Skeletal muscle satellite cell (primary cell): ENCODE measurements at regions not wholly inside any gene's neighbourhood (a gene's known extent, or its start where the extent isn't known, plus 50 kb on each side); places are given as distances from the start of the nearest gene placed in this dataset.
"Not testable (repeated sequence)": the region's sequence is repeated elsewhere in the genome, so short reads cannot be mapped to it uniquely, and the experiment has no call there.

ENCODE experiments used
- H3K27me3 ChIP-seq: 2 replicates; pipeline ENCODE4 v1.7.0; 2013; ENCODE audit warnings: low read length; ENCODE audit not compliant: control insufficient read depth, insufficient read depth
- H3K36me3 ChIP-seq: 2 replicates; pipeline ENCODE4 v1.7.0; 2013; ENCODE audit warnings: mild to moderate bottlenecking, control low read depth, low read length; ENCODE audit not compliant: insufficient read depth
- H3K4me1 ChIP-seq: 2 replicates; pipeline ENCODE4 v1.7.0; 2013; ENCODE audit warnings: low read length; ENCODE audit not compliant: control insufficient read depth, insufficient read depth
- H3K4me2 ChIP-seq: 2 replicates; pipeline ENCODE4 v1.7.0; 2013; ENCODE audit warnings: mild to moderate bottlenecking, low read length
- H3K4me3 ChIP-seq: 2 replicates; pipeline ENCODE4 v1.7.0; 2013; ENCODE audit warnings: low read length
- H3K9ac ChIP-seq: 2 replicates; pipeline ENCODE4 v1.7.0; 2013; ENCODE audit warnings: mild to moderate bottlenecking, low read depth, low read length, moderate library complexity
- H3K9me3 ChIP-seq: replicated peaks from 2 replicates; pipeline ENCODE4 v1.7.0; 2013; ENCODE audit warnings: mild to moderate bottlenecking, control low read depth, low read length

- no peak overlapping the region for H3K9ac ChIP-seq
- no peaks in the 10 kb centered on the region for H3K36me3 ChIP-seq
- no peak overlapping the region for H3K4me2 ChIP-seq
- no peak overlapping the region for H3K4me3 ChIP-seq
- no peaks in the 10 kb centered on the region for H3K27me3 ChIP-seq
- H3K4me1 ChIP-seq, result peaks cover 4% of the 10 kb centered on the region
- no peaks in the 10 kb centered on the region for H3K9me3 ChIP-seq
Measured at GRCh38 chr12:42908712-42909111, 319.2 kb upstream of the PRICKLE1 start.

GRCh38 chr12:42906801-42907200 lies 317.3 kb upstream of the PRICKLE1 start:
- not testable (repeated sequence) for H3K4me3 ChIP-seq, H3K9me3 ChIP-seq, H3K9ac ChIP-seq, H3K4me1 ChIP-seq, H3K4me2 ChIP-seq, H3K36me3 ChIP-seq, H3K27me3 ChIP-seq

GRCh38 chr12:42905419-42905705 lies 315.8 kb upstream of the PRICKLE1 start:
- Histone ChIP-seq H3K36me3 (no peaks in the 10 kb centered on the region), H3K27me3 (no peaks in the 10 kb centered on the region), H3K4me2 (no peak overlapping the region), H3K4me3 (no peak overlapping the region), H3K9ac (no peak overlapping the region), H3K9me3 (no peaks in the 10 kb centered on the region), H3K4me1 (no peaks in the 10 kb centered on the region)

- H3K4me2 ChIP-seq, result no peak overlapping the region
- H3K4me1 ChIP-seq, result no peaks in the 10 kb centered on the region
- no peak overlapping the region for H3K9ac ChIP-seq
- H3K9me3 ChIP-seq, result no peaks in the 10 kb centered on the region
- H3K36me3 ChIP-seq, result no peaks in the 10 kb centered on the region
- H3K27me3 ChIP-seq, result no peaks in the 10 kb centered on the region
- H3K4me3 ChIP-seq, result no peak overlapping the region
Measured at GRCh38 chr12:42904683-42905418, 315.3 kb upstream of the PRICKLE1 start.

- Histone ChIP-seq H3K9ac (no peak overlapping the region), H3K4me2 (no peak overlapping the region), H3K4me3 (no peak overlapping the region), H3K27me3 (no peaks in the 10 kb centered on the region), H3K9me3 (no peaks in the 10 kb centered on the region), H3K4me1 (no peaks in the 10 kb centered on the region), H3K36me3 (no peaks in the 10 kb centered on the region)
Measured at GRCh38 chr12:42903736-42904135, 314.2 kb upstream of the PRICKLE1 start.

GRCh38 chr12:42902001-42902400 lies 312.5 kb upstream of the PRICKLE1 start:
- Histone ChIP-seq H3K9me3 (no peaks in the 10 kb centered on the region), H3K4me1 (no peaks in the 10 kb centered on the region), H3K9ac (no peak overlapping the region), H3K27me3 (no peaks in the 10 kb centered on the region), H3K4me2 (no peak overlapping the region), H3K36me3 (no peaks in the 10 kb centered on the region), H3K4me3 (no peak overlapping the region)

- Histone ChIP-seq H3K9me3 (no peaks in the 10 kb centered on the region), H3K36me3 (no peaks in the 10 kb centered on the region), H3K4me3 (no peak overlapping the region), H3K4me1 (no peaks in the 10 kb centered on the region), H3K4me2 (no peak overlapping the region), H3K9ac (no peak overlapping the region), H3K27me3 (no peaks in the 10 kb centered on the region)
Measured at GRCh38 chr12:42893803-42894202, 304.3 kb upstream of the PRICKLE1 start.

GRCh38 chr12:42892702-42893551 lies 303.4 kb upstream of the PRICKLE1 start:
- H3K9me3 ChIP-seq, result no peaks in the 10 kb centered on the region
- no peak overlapping the region for H3K4me3 ChIP-seq
- H3K4me1 ChIP-seq, result no peaks in the 10 kb centered on the region

GRCh38 chr12:42887657-42888056 lies 298.1 kb upstream of the PRICKLE1 start:
- H3K4me3 ChIP-seq, result no peak overlapping the region
- H3K9me3 ChIP-seq, result no peaks in the 10 kb centered on the region
- no peak overlapping the region for H3K4me2 ChIP-seq
- no peaks in the 10 kb centered on the region for H3K4me1 ChIP-seq
- H3K9ac ChIP-seq, result no peak overlapping the region
- H3K36me3 ChIP-seq, result no peaks in the 10 kb centered on the region
- H3K27me3 ChIP-seq, result no peaks in the 10 kb centered on the region

More at GRCh38 chr12:42892702-42893551, 303.4 kb upstream of the PRICKLE1 start:
- no peak overlapping the region for H3K9ac ChIP-seq
- H3K36me3 ChIP-seq, result no peaks in the 10 kb centered on the region
- no peak overlapping the region for H3K4me2 ChIP-seq
- no peaks in the 10 kb centered on the region for H3K27me3 ChIP-seq

- Histone ChIP-seq H3K4me1 (no peaks in the 10 kb centered on the region), H3K4me3 (no peak overlapping the region), H3K4me2 (no peak overlapping the region), H3K9ac (no peak overlapping the region), H3K27me3 (no peaks in the 10 kb centered on the region), H3K36me3 (no peaks in the 10 kb centered on the region), H3K9me3 (no peaks in the 10 kb centered on the region)
Measured at GRCh38 chr12:42886160-42886559, 296.6 kb upstream of the PRICKLE1 start.

- no peaks in the 10 kb centered on the region for H3K27me3 ChIP-seq
- H3K4me1 ChIP-seq, result no peaks in the 10 kb centered on the region
- H3K36me3 ChIP-seq, result no peaks in the 10 kb centered on the region
- no peak overlapping the region for H3K4me2 ChIP-seq
- H3K9ac ChIP-seq, result no peak overlapping the region
- no peaks in the 10 kb centered on the region for H3K9me3 ChIP-seq
- no peak overlapping the region for H3K4me3 ChIP-seq
Measured at GRCh38 chr12:42885677-42886076, 296.1 kb upstream of the PRICKLE1 start.

- Histone ChIP-seq H3K36me3 (no peaks in the 10 kb centered on the region), H3K4me2 (no peak overlapping the region)
Measured at GRCh38 chr12:42884116-42884515, 294.6 kb upstream of the PRICKLE1 start.

More at GRCh38 chr12:42884116-42884515, 294.6 kb upstream of the PRICKLE1 start:
- no peak overlapping the region for H3K9ac ChIP-seq
- H3K27me3 ChIP-seq, result no peaks in the 10 kb centered on the region
- H3K4me1 ChIP-seq, result no peaks in the 10 kb centered on the region
- H3K9me3 ChIP-seq, result no peaks in the 10 kb centered on the region
- H3K4me3 ChIP-seq, result no peak overlapping the region
